NCI-H1417 treated with DMSO at 0.1 percent for 48 hours (cell line): ENCODE measurements at regions not wholly inside any gene's neighbourhood (a gene's known extent, or its start where the extent isn't known, plus 50 kb on each side); places are given as distances from the start of the nearest gene placed in this dataset.
A peak's percentile ranks its signal among the peaks of the same experiment; 100 is the strongest.
"Not testable (repeated sequence)": the region's sequence is repeated elsewhere in the genome, so short reads cannot be mapped to it uniquely, and the experiment has no call there.

ENCODE experiments used
- DNase-seq: peaks from one replicate; lab custom pipeline; 2025; lab: John Stamatoyannopoulos, UW

DNA sequence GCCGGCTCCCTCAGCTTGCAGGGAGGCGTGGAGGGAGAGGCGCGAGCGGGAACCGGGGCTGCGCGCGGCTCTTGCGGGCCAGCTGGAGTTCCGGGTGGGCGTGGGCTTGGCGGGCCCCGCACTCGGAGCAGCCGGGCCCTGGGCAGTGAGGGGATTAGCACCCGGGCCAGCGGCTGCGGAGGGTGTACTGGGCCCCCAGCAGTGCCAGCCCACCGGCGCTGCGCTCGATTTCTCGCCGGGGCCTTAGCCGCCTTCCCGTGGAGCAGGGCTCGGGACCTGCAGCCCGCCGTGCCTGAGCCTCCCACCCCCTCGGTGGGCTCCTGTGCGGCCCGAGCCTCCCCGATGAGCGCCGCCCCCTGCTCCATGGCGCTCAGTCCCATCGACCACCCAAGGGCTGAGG lies 588.9 kb upstream of the SLC35B3 start:
- not testable (repeated sequence) for DNase-seq

DNA sequence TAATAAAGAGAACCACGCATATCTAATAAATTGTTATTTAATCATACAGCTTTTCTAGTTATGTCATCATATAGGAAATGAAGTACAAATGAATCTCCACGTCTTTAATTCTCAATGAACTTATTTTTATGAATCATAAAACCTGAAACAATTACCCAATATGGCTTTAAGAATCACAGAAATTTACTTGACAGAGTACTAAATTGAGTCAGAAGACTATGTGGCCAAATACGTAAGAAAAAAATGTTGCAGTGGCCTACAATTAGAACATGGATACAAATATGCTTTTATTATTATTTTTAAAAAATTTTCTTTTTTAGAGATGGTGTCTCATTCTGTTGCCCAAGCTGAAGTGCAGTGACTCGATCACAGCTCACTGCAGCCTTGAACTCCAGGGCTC lies 584.7 kb upstream of the SLC35B3 start:
- no peak for DNase-seq

DNA sequence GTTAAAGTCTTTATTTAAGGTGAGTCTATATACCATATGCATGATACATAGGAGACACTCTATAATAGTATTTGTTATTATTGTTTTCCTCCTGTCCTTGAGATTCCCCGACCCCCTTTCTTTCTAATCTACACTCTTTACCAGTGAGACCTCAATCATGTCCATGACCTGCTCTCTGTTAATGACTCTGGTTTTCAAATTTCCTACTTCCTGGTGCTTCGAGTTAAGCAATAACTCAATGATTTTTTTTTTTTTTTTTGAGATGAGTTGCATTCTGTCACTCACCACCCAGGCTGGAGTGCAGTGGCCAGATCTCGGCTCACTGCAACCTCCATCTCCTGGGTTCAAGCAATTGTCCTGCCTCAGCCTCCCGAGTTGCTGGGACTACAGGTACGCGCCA lies 574.6 kb upstream of the SLC35B3 start:
- no peak for DNase-seq

DNA sequence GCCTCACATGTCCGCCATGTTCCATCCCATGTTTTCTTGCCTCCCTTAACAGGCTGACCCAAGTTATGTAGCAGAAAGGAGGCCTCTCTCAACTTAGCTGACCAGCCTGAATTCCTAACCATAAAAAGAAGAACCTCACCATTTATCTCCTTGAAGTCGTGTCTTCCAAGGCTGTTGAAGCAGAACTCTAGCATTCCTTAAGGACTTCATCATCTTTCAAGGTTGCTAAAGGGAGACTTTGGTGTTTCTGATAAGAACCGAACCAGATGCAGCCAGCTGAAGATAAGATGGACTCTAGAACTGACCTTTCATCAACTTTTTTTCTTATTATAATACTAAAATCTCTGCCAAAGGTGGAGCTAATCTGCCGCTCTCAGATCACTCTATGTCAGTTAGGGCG lies 571.7 kb upstream of the SLC35B3 start:
- DNase-seq = no peak

DNA sequence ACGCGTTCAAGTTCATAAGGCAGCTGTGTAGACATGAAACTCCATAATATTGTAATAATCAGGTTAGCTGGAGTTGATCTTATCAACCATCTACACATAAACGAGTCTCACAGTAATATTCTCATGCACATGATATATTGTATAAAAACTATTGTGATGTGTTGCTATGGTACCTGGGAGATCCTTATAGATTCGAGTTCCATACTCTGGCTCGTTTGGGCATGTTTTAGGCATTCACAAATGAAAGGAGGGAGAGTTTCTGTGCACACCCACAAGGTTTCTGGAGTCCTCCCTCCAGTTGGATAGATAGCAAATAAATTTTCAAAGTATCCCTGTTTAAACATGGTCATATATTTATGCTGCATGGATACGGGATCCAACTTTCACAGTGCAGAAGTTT lies 567.5 kb upstream of the SLC35B3 start:
- no peak for DNase-seq

DNA sequence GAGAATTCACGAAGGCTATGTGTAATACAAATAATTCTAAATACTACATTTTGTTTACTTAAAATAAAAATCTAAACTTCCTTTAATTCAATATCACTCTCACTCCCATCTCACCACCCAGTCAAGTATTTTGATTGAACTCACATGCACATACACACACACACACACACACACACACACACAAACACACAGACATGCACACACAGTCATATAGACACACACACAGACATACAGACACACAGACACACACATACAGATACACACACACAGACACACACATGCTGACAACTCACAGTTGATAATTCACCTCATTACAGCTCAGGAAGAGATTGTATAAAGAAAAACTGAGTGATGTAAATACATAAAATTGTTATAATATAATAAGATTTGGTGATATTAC lies 559.8 kb upstream of the SLC35B3 start:
- no peak for DNase-seq

DNA sequence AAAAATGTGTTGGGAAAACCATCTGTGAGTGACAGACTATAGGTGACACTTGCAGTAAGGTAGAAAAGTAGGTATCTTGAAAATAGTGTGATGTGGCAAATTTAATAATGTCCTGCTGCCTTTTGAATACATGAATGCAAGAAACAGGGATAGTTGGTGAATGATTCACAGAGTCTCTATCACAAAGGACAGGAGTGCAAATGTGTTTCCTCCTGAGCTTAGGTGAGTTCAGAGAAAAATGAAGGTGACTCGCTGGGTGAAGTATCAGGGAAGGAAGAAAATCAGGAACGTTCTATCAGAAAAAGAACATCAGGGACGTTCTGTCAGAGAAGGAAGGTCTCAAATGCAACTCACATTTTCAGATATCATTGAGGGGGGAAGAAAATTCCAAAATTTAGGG lies 557.8 kb upstream of the SLC35B3 start:
- no peak for DNase-seq

DNA sequence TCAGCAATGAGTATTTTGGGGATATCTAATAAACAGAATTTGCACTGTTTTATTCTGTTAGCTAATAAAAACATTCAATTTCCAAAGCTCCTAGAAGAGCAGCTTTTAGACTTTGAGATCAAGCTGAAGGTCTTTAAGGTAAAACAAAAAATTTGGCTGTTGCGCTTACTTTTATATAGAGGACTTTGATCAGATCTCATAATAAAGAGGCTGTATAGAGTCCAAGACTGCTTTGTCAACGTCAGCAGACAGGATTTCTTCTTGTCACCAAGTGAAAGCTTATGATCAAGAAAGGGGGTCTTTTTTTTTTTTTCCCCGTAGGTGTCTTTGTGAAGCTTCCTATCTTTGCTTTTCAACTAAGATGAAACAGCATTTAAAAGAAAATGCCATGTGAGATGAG lies 556.5 kb upstream of the SLC35B3 start:
- DNase-seq = no peak

DNA sequence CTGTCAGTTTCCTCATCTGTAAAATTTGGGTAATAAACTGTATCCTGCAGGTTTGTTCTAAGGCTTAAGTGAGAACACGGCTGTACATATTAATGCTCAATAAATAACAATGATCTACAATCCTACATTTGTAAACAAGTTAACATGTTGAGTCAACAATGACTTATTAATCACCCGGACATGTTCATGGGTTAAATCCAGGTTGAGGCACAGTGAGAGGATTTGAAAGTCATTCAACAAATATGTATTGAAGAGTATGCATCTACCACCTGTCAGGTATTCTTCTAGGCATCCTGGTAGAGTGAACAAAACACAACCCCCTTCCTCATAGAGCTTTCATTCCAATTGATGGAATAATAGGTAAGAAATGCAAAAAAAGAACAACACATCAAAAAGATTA lies 554.7 kb upstream of the SLC35B3 start:
- no peak for DNase-seq

DNA sequence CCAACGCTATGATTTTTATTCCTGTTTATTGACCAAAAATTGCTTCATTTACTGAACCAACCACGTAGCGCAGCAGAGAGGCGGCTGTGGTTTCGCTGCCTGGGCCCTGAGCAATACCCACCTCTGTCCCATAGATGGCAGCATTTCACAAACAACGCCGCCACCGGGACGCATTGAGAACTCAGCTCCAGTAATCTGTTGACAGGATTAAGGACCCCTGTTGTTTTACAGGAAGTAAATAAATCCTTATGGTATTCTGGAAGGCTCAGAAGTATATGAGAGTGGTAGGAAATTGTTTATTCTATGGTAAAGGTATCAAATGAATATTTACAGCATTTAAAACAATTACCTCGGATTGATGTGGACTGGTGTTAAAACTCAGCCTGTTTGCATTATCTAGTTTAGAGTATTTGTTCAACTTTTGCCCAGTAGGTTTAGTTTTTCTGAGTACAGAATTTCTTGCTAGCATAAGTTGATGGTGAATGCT lies 547.9 kb upstream of the SLC35B3 start:
- peak; percentile 11 for DNase-seq

DNA sequence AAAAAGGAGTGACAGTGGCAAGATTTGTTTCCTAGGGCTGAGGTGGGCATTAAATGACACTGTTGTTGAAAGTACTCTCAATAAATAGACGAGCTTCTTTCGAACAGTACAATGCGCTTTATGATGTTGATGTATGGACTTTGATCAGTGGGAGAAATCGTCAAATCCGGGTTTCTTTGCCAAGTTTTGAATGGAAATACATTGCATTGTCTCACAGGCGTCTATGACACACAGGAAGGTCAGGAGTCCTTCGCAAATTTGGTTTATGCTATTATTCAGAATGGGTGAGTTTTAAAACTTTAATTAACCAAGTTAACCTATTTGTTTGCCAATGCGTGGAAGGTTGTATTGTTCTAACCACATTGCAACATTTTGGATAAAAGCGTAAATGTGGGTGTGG lies 547.3 kb upstream of the SLC35B3 start:
- no peak for DNase-seq

DNA sequence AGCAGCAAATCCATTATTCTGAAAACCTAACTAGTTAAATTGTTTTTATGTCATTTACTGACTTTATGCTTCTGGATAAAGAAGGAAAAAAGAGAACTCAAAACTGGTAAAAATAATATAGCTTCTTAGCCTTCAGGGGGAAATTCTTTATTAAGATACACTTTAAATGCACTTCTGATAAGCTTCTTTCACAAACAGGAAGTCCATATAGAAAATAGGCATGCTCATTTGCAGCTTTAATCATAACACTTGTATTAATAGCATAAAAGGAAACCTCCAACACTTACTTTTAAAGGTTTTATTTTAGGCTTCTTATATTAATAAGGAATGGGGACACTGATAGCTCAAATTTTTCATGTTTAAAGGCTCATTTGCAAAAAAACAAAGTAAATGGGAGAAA lies 538.0 kb upstream of the SLC35B3 start:
- DNase-seq = no peak

DNA sequence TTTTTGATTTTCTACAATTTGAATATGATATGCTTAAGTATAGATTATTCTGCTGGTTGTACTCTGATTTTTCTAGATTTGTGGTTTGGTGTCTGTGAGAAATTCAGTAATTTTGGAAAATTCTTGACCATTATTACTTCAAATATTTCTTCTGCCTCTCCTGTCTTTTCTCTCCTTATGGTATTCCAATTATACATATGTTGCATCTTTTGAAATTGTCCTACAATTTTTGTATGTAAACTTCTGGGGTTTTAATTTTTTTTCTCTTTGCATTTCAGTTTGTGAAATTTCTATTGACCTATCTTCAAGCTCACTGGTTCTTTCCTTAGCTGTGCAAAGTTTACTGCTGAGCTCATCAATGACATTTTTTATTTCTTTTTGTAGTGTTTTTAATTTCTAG lies 534.4 kb upstream of the SLC35B3 start:
- no peak for DNase-seq

DNA sequence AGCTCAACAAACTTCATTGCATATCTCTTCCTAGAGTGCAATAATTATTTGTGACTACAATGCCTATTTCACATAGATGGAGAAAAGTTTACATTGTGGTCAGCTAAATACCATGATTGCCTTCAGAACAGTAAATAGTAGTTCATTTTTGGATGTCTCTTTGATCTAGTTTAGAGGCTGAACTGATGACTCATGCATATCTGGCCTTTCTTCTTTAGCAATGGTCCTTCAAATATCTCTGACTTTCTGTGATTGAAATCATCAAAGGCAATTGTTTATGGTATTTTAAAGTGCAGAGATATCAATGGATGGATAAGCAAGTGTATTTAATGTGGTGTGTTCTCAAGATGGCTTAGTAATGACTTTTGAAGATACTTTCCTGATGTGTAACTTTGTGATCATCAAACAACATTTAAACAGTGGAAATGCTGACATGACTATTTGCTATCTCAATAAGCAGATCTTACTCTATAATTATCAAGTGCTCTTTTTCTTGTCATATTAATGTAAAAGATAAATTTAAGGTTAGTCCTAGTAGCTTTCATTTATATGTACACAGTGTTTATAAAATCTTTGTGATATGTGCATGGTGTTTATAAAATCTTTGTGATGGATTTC lies 523.7 kb upstream of the SLC35B3 start:
- DNase-seq = no peak

DNA sequence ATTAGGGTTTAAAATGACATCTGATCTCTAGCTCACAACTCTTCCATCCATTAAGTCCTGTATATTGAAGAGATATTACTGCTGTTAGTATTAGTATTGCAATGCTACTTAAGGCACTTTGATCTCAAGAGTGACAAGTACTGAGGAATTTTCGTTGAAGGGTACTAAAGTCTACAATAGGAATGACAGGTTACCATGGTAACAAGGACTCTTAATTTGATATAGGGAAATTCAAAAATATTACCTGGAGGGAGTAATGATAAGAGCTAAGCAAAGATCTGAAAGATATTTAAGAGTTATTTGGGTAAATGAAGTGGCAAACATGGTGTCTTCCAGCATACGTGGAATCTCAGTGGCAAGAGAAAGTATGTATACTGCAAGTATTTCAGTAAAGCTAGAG lies 518.0 kb upstream of the SLC35B3 start:
- no peak for DNase-seq

DNA sequence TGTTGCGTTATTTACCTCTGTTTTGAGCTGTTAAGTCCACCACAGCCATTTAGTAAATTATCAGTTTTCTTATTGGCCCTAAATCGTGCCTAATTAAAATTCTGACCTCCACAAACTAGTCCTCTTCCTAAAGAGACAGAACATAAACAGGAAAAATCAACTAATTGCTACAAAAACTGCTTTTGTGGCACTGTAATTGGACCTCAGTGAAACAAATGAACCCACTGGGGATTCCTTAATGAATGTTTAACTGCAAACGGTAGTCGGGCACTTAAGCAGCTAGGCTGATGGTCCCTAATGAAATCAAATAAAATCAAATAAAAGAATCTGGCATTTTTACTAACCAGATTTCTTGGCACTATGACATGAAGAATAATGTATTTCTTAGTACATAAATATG lies 513.4 kb upstream of the SLC35B3 start:
- no peak for DNase-seq

DNA sequence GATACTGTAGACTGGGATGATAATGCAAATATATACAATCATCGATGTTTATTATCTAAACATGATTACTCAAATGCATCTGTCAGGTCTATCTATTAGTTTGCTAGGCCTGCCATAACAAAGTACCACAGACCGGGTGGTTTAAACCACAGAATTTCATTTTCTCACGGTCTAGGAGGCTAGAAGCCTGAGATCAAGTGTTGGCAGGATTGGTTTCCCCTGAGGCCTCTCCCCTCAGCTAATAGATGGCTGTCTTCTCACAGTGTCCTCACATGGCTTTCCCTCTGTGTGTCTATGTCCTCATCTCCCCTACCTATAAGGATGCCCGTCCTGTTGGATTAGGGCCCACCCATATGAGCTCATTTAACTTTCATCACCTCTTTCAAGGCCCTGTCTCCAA lies 512.6 kb upstream of the SLC35B3 start:
- DNase-seq = no peak

DNA sequence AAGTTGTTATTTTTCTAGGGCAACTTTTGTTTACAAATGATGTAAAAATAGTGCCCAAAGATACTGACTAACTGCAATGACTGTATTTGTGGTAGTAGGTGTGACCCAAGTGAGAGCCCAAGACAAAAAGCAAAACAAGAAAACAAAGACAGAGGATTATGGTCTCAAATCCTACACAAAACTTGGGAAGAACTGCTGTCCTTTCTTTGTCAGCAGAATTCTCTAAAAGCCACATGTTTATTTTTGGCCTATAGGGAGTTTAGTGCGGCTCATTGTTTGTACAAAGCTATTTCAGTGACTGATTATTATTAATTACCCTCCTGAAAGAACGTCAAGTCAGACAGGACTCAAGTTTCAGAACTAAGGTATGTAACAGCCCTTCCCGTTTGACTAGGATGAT lies 509.2 kb upstream of the SLC35B3 start:
- DNase-seq = no peak

DNA sequence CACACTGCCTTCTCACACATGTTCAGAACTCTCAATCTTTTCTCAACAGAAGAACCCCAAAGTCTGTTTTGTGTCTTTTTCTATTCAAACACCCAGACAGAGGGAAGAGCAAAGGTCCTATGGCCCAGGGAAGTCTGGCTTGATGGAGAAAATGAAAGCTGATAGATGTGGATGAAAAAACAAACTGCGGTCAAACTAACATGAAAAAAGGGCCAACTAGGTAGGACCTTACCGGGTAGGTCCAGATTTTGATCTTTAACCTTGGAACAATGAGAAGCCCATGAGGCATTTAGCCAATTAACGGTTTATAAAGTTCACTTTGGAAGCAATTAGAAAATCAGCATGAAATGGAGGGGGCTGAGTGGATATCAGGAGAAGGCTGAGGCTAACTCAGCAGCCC lies 507.7 kb upstream of the SLC35B3 start:
- DNase-seq = no peak

DNA sequence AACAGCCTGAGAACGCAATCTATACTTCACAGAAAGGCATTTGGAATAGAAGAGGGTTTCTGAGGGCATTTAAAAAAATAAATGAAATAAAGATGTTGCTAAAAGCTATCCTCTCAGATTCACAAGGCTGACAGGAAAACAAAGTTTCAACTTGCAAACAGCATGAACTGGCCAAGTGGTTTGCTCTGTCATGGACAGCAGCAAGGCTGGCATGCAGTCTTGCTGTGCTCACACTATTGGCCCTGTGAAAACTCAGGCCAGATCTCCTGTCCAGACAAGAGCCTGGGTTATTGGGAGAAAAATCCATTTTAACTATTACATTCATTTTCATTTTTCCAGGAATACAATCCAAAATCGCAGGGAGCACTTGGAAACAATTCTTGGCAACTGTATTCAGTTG lies 506.2 kb upstream of the SLC35B3 start:
- DNase-seq = no peak

DNA sequence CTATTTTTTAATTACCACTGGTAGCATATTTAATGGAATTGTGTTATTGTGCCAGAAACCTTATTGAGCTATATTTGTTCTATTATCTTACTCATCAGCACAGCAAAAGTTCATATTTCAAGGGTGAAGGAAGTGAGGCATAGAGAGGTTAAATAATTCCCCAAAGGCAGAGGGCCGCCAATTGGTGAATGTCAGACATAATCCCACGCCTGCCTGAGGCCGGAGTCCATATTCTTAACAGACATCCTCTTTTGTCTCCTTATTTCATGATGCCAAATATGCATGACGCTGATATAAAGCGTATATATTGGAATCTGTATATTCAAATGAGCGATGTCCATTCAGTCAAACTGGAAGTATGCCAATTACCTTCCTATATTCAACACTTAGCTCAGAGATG lies 505.0 kb upstream of the SLC35B3 start:
- DNase-seq = no peak

DNA sequence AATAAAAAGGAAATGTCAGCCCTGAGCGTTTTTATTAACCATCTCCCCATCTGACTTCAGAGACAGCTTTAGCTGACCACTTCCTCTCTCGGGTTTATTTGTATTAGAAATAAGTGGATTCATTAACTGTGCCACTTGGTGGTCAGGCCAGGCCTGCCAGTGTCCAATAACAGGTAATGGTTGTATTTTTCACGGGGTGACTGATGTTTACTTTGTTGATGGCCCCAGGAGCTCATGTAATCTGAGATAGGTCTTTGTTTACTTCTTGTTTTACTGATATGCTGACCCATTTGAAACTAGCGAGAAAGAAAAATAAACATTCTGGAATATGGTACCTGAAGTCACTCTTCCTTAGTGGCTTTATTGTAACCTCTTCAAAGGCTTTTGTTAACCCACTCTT lies 504.3 kb upstream of the SLC35B3 start:
- peak; percentile 56 for DNase-seq

DNA sequence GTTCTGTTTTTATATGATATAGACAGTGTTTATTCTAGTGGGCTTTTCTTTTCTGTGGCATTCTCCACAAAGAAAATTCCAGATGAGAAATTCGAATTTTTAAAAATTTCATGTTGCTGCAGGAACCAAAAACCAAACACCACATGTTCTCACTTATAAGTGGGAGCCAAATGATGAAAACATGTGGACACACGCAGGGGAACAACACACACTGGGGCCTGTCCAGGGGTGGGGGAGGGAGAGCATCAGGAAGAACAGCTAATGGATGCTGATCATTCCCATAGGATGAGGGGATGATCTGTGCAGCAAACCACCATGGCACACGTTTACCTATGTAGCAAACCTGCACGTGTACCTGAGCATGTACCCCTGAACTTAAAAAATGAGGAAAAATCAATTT lies 499.0 kb upstream of the SLC35B3 start:
- no peak for DNase-seq

DNA sequence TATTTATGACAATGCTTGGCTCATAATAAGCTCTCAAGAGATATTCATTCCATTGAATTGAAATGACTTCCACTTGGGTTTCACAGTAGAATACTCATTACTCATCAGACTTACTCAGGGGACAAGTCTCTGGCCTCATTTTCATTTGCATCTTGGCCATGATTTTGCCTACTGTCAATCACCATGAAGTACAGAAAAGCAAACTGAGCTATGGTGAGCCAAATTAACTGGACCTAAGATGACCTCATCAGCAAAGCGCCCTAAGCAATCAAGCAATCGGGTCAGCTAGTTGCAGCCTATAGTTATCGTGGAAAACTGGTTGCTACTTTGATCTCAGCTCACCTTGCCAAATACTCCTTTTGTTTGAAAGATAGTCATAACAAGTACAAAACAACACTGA lies 494.7 kb upstream of the SLC35B3 start:
- DNase-seq = no peak

DNA sequence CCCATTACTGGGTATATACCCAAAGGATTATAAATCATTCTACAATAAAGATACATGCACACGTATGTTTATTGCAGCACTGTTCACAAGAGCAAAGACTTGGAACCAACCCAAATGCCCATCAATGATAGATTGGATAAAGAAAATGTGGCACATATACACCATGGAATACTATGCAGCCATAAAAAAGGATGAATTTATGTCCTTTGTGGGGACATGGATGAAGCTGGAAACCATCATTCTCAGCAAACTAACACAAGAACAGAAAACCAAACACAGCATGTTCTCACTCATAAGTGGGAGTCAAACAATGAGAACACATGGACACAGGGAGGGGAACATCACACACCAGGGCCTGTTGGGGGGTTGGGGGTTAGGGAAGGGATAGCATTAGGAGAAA lies 484.9 kb upstream of the SLC35B3 start:
- not testable (repeated sequence) for DNase-seq
